ENCODE measurements at regions not wholly inside any gene's neighbourhood (a gene's known extent, or its start where the extent isn't known, plus 50 kb on each side); places are given as distances from the start of the nearest gene placed in this dataset.

- H3K4me3 ChIP-seq (ENCODE audit: low read depth, low read length) = no peak overlapping the region
- no peak for TF ChIP-seq CTCF (IDR thresholded peaks at IDR 0.05; ENCODE audit: insufficient read depth, low read length, missing control alignments)
- no peak for DNase-seq (ENCODE audit: low read depth, low spot score)
- ChIA-PET CTCF (interaction anchor here (1.5 to 7.4 kb wide), 2 partner anchors 10 to 12 kb away, joined by 3 to 70 read pairs; no protein-coding TSS in a partner anchor), POLR2A (no interaction called here)
Measured at GRCh38 chr14:53529519-53529918, 376.4 kb upstream of the DDHD1 start.

- DNase-seq (ENCODE audit: low read depth, low spot score) = no peak
- TF ChIP-seq CTCF (IDR thresholded peaks at IDR 0.05; ENCODE audit: insufficient read depth, low read length, missing control alignments) = no peak
- H3K4me3 ChIP-seq (ENCODE audit: low read depth, low read length) = no peak overlapping the region
- ChIA-PET POLR2A (no interaction called here), CTCF (interaction anchor here (1.1 to 7.4 kb wide), 6 partner anchors 11 to 820 kb away, joined by 3 to 70 read pairs (median 5); no protein-coding TSS in a partner anchor)
Measured at GRCh38 chr14:53528185-53528671, 375.1 kb upstream of the DDHD1 start.

DNA sequence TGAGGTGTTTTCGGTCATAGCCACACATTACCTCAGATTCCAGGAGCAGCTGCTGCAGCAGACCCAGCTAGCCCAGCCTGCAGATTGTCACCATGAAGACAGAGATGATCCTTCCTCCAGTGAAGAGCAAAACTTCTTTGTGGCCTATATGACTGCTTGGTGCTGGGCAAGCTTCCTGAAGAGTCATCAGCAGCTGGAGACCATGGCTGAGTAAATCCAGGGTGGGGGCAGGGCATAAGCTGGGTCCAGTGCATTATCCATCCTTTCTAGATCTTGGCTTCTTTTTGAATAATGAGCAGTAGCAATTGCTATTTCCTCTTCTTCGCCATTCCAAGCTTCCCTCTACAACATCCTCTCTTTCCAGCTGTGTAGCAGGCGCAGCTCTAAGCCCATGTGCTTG, 373.1 kb upstream of the DDHD1 start:
- no peak for TF ChIP-seq CTCF (IDR thresholded peaks at IDR 0.05; ENCODE audit: insufficient read depth, low read length, missing control alignments)
- ChIA-PET CTCF (interaction anchor here (0.8 to 7.4 kb wide), 3 partner anchors 9 to 821 kb away, joined by 3 to 70 read pairs (median 6); no protein-coding TSS in a partner anchor), POLR2A (interaction anchor here (0.9 kb wide), 1 partner anchor 10 kb away, joined by 3 read pairs; no protein-coding TSS in a partner anchor)
- no peak overlapping the region for H3K4me3 ChIP-seq (ENCODE audit: low read depth, low read length)
- DNase-seq (ENCODE audit: low read depth, low spot score) = no peak

GRCh38 chr14:53525608-53526007, 372.5 kb upstream of the DDHD1 start:
- ChIA-PET POLR2A (interaction anchor here (0.9 kb wide), 1 partner anchor 10 kb away, joined by 3 read pairs; no protein-coding TSS in a partner anchor), CTCF (interaction anchor here (0.8 to 7.4 kb wide), 4 partner anchors 10 to 822 kb away, joined by 3 to 70 read pairs (median 6); no protein-coding TSS in a partner anchor)
- no peak for DNase-seq (ENCODE audit: low read depth, low spot score)
- H3K4me3 ChIP-seq (ENCODE audit: low read depth, low read length) = no peak overlapping the region
- no peak for TF ChIP-seq CTCF (IDR thresholded peaks at IDR 0.05; ENCODE audit: insufficient read depth, low read length, missing control alignments)

- H3K4me3 ChIP-seq (ENCODE audit: low read depth, low read length) = no peak overlapping the region
- ChIA-PET POLR2A (interaction anchor here (0.7 kb wide), 1 partner anchor 600 kb away, joined by 3 read pairs; no protein-coding TSS in a partner anchor), CTCF (interaction anchor here (0.6 to 7.4 kb wide), 4 partner anchors 10 to 824 kb away, joined by 3 to 70 read pairs (median 6); no protein-coding TSS in a partner anchor)
- no peak for DNase-seq (ENCODE audit: low read depth, low spot score)
- TF ChIP-seq CTCF (IDR thresholded peaks at IDR 0.05; ENCODE audit: insufficient read depth, low read length, missing control alignments) = no peak
Measured at GRCh38 chr14:53524391-53524790, 371.3 kb upstream of the DDHD1 start.

DNA sequence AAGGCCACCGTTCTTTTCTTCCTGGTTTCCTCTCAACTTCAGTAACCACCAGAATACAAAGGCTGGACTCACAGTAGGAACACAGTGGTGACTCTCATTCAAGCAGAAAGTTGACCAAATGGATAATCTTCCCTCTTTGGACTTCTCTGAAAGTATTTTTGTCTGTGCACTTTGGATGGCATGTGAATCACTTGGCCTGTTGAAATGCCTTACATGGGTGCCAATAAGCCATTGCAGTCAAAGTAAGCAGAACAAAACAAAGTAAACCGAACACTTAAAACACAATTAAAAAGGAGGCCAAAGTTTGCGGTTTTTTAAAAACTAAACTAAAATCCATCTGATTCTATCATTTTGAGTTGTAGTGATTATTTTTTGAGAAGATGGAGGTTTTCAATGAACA, 370.1 kb upstream of the DDHD1 start:
- no peak for DNase-seq (ENCODE audit: low read depth, low spot score)
- no peak for TF ChIP-seq CTCF (IDR thresholded peaks at IDR 0.05; ENCODE audit: insufficient read depth, low read length, missing control alignments)
- CTCF ChIA-PET = no interaction called here
- POLR2A ChIA-PET = no interaction called here
- no peak overlapping the region for H3K4me3 ChIP-seq (ENCODE audit: low read depth, low read length)
